ENCODE measurements at regions not wholly inside any gene's neighbourhood (a gene's known extent, or its start where the extent isn't known, plus 50 kb on each side); places are given as distances from the start of the nearest gene placed in this dataset.

DNA sequence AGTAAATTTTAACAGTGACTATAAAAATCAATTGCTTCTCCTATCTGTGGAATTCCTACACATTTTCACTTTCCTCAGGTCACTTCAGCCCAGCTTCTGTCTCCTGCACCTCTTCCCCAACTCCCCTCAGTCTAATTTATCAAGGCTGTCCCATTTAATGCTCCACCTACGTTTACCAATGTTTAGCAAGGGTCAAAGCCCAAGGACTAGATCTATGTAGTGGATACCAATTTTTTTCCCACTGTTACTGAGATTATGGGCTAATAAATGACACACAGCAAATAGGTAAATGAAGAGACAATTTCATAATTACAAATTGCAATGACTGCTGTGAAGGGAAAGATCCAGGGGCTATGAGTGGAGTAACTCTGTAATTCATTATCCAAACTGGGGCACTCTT, 211.5 kb upstream of the RPS23 start:
- TF ChIP-seq CTCF (IDR thresholded peaks at IDR 0.05) (no peak), EP300 (IDR thresholded peaks at IDR 0.05) (no peak), POLR2A (IDR thresholded peaks at IDR 0.05) (no peak)

Data from upper lobe of left lung (tissue), 4 donors.